ENCODE measurements at regions not wholly inside any gene's neighbourhood (a gene's known extent, or its start where the extent isn't known, plus 50 kb on each side); places are given as distances from the start of the nearest gene placed in this dataset.

GRCh38 chr9:85417674-85418073 is 324.1 kb downstream of the AGTPBP1 start:
- TF ChIP-seq YY1 (IDR thresholded peaks at IDR 0.05; ENCODE audit: insufficient read depth, insufficient read length) = no peak
- H3K4me1 ChIP-seq (ENCODE audit: insufficient read depth, insufficient read length) = no peaks in the 10 kb centered on the region
- H3K9ac ChIP-seq (ENCODE audit: insufficient read length, low read depth) = no peak overlapping the region
- H3K4me3 ChIP-seq (ENCODE audit: insufficient read length, low read depth) = no peak overlapping the region
- H3K36me3 ChIP-seq (ENCODE audit: insufficient read depth, insufficient read length, low read length) = no peaks in the 10 kb centered on the region
- no peak for DNase-seq (ENCODE audit: low read depth, low spot score)
- H3K27me3 ChIP-seq (ENCODE audit: insufficient read depth, insufficient read length) = no peaks in the 10 kb centered on the region
- H3K9me3 ChIP-seq (ENCODE audit: insufficient read depth, low read length) = peaks cover 4% of the 10 kb centered on the region

- H3K9me3 ChIP-seq (ENCODE audit: insufficient read depth, low read length) = no peaks in the 10 kb centered on the region
- no peak for DNase-seq (ENCODE audit: low read depth, low spot score)
- no peak for TF ChIP-seq YY1 (IDR thresholded peaks at IDR 0.05; ENCODE audit: insufficient read depth, insufficient read length)
- no peak for TF ChIP-seq ZNF274 (IDR thresholded peaks at IDR 0.05; ENCODE audit: low read depth, low read length)
- TF ChIP-seq SUZ12 (IDR thresholded peaks at IDR 0.05; ENCODE audit: extremely low read depth, insufficient read depth, insufficient read length) = no peak
Observed at GRCh38 chr9:85416715-85417114, 325.0 kb downstream of the AGTPBP1 start.

GRCh38 chr9:85414390-85414789 is 327.4 kb downstream of the AGTPBP1 start:
- Histone ChIP-seq H3K27me3 (ENCODE audit: insufficient read depth, insufficient read length) (no peaks in the 10 kb centered on the region), H3K4me1 (ENCODE audit: insufficient read depth, insufficient read length) (no peaks in the 10 kb centered on the region), H3K36me3 (ENCODE audit: insufficient read depth, insufficient read length, low read length) (no peaks in the 10 kb centered on the region), H3K4me3 (ENCODE audit: insufficient read length, low read depth) (no peak overlapping the region), H3K9ac (ENCODE audit: insufficient read length, low read depth) (no peak overlapping the region), H3K9me3 (ENCODE audit: insufficient read depth, low read length) (no peaks in the 10 kb centered on the region)
- DNase-seq (ENCODE audit: low read depth, low spot score) = no peak
- TF ChIP-seq ZNF274 (IDR thresholded peaks at IDR 0.05; ENCODE audit: low read depth, low read length) (no peak), SUZ12 (IDR thresholded peaks at IDR 0.05; ENCODE audit: extremely low read depth, insufficient read depth, insufficient read length) (no peak), YY1 (IDR thresholded peaks at IDR 0.05; ENCODE audit: insufficient read depth, insufficient read length) (no peak)

More at GRCh38 chr9:85416715-85417114, 325.0 kb downstream of the AGTPBP1 start:
- Histone ChIP-seq H3K4me3 (ENCODE audit: insufficient read length, low read depth) (no peak overlapping the region), H3K27me3 (ENCODE audit: insufficient read depth, insufficient read length) (no peaks in the 10 kb centered on the region), H3K36me3 (ENCODE audit: insufficient read depth, insufficient read length, low read length) (no peaks in the 10 kb centered on the region), H3K4me1 (ENCODE audit: insufficient read depth, insufficient read length) (no peaks in the 10 kb centered on the region), H3K9ac (ENCODE audit: insufficient read length, low read depth) (no peak overlapping the region)

GRCh38 chr9:85408494-85408893 is 333.3 kb downstream of the AGTPBP1 start:
- DNase-seq (ENCODE audit: low read depth, low spot score) = no peak
- Histone ChIP-seq H3K4me1 (ENCODE audit: insufficient read depth, insufficient read length) (no peaks in the 10 kb centered on the region), H3K9ac (ENCODE audit: insufficient read length, low read depth) (no peak overlapping the region), H3K4me3 (ENCODE audit: insufficient read length, low read depth) (no peak overlapping the region), H3K9me3 (ENCODE audit: insufficient read depth, low read length) (no peaks in the 10 kb centered on the region), H3K27me3 (ENCODE audit: insufficient read depth, insufficient read length) (no peaks in the 10 kb centered on the region), H3K36me3 (ENCODE audit: insufficient read depth, insufficient read length, low read length) (no peaks in the 10 kb centered on the region)
- no peak for TF ChIP-seq SUZ12 (IDR thresholded peaks at IDR 0.05; ENCODE audit: extremely low read depth, insufficient read depth, insufficient read length)
- no peak for TF ChIP-seq YY1 (IDR thresholded peaks at IDR 0.05; ENCODE audit: insufficient read depth, insufficient read length)
- TF ChIP-seq ZNF274 (IDR thresholded peaks at IDR 0.05; ENCODE audit: low read depth, low read length) = no peak

GRCh38 chr9:85405566-85405950 is 336.2 kb downstream of the AGTPBP1 start:
- no peak for DNase-seq (ENCODE audit: low read depth, low spot score)
- no peak for TF ChIP-seq YY1 (IDR thresholded peaks at IDR 0.05; ENCODE audit: insufficient read depth, insufficient read length)
- TF ChIP-seq ZNF274 (IDR thresholded peaks at IDR 0.05; ENCODE audit: low read depth, low read length) = no peak
- TF ChIP-seq SUZ12 (IDR thresholded peaks at IDR 0.05; ENCODE audit: extremely low read depth, insufficient read depth, insufficient read length) = no peak
- H3K36me3 ChIP-seq (ENCODE audit: insufficient read depth, insufficient read length, low read length) = no peaks in the 10 kb centered on the region
- no peak overlapping the region for H3K4me3 ChIP-seq (ENCODE audit: insufficient read length, low read depth)
- H3K9me3 ChIP-seq (ENCODE audit: insufficient read depth, low read length) = no peaks in the 10 kb centered on the region
- H3K27me3 ChIP-seq (ENCODE audit: insufficient read depth, insufficient read length) = no peaks in the 10 kb centered on the region
- peaks cover 2% of the 10 kb centered on the region for H3K4me1 ChIP-seq (ENCODE audit: insufficient read depth, insufficient read length)
- no peak overlapping the region for H3K9ac ChIP-seq (ENCODE audit: insufficient read length, low read depth)

- no peak overlapping the region for H3K9ac ChIP-seq (ENCODE audit: insufficient read length, low read depth)
- H3K36me3 ChIP-seq (ENCODE audit: insufficient read depth, insufficient read length, low read length) = no peaks in the 10 kb centered on the region
- DNase-seq (ENCODE audit: low read depth, low spot score) = no peak
- H3K4me1 ChIP-seq (ENCODE audit: insufficient read depth, insufficient read length) = peaks cover 2% of the 10 kb centered on the region
- H3K9me3 ChIP-seq (ENCODE audit: insufficient read depth, low read length) = no peaks in the 10 kb centered on the region
- TF ChIP-seq SUZ12 (IDR thresholded peaks at IDR 0.05; ENCODE audit: extremely low read depth, insufficient read depth, insufficient read length) (no peak), ZNF274 (IDR thresholded peaks at IDR 0.05; ENCODE audit: low read depth, low read length) (no peak)
- H3K4me3 ChIP-seq (ENCODE audit: insufficient read length, low read depth) = no peak overlapping the region
- no peaks in the 10 kb centered on the region for H3K27me3 ChIP-seq (ENCODE audit: insufficient read depth, insufficient read length)
Observed at GRCh38 chr9:85404911-85405565, 336.7 kb downstream of the AGTPBP1 start.

- DNase-seq (ENCODE audit: low read depth, low spot score) = no peak
- no peaks in the 10 kb centered on the region for H3K36me3 ChIP-seq (ENCODE audit: insufficient read depth, insufficient read length, low read length)
- H3K27me3 ChIP-seq (ENCODE audit: insufficient read depth, insufficient read length) = no peaks in the 10 kb centered on the region
- H3K9me3 ChIP-seq (ENCODE audit: insufficient read depth, low read length) = no peaks in the 10 kb centered on the region
- peaks cover 2% of the 10 kb centered on the region for H3K4me1 ChIP-seq (ENCODE audit: insufficient read depth, insufficient read length)
- H3K4me3 ChIP-seq (ENCODE audit: insufficient read length, low read depth) = no peak overlapping the region
- no peak overlapping the region for H3K9ac ChIP-seq (ENCODE audit: insufficient read length, low read depth)
- TF ChIP-seq ZNF274 (IDR thresholded peaks at IDR 0.05; ENCODE audit: low read depth, low read length) = no peak
- no peak for TF ChIP-seq YY1 (IDR thresholded peaks at IDR 0.05; ENCODE audit: insufficient read depth, insufficient read length)
- TF ChIP-seq SUZ12 (IDR thresholded peaks at IDR 0.05; ENCODE audit: extremely low read depth, insufficient read depth, insufficient read length) = no peak
Observed at GRCh38 chr9:85402551-85402950, 339.2 kb downstream of the AGTPBP1 start.

Data from NT2/D1 (cell line).